Keratinocyte (primary cell): ENCODE measurements at regions not wholly inside any gene's neighbourhood (a gene's known extent, or its start where the extent isn't known, plus 50 kb on each side); places are given as distances from the start of the nearest gene placed in this dataset.

Source experiments
- DNase-seq: peaks from one replicate; pipeline ENCODE4 v3.0.0-alpha.2; 2011; ENCODE audit warnings: low read depth, missing footprints, low spot score
- FAIRE-seq: peaks from 2 replicates; lab custom pipeline; 2011; peaks lifted over from hg19 to GRCh38; lab: Jason Lieb, UNC
- H2AFZ ChIP-seq: 2 replicates; pipeline ENCODE4 v1.6.0; 2012; ENCODE audit warnings: low read length, control low read depth, inconsistent platforms; ENCODE audit not compliant: control insufficient read depth
- H3K27ac ChIP-seq: 2 replicates; pipeline ENCODE4 v1.5.1; 2011; ENCODE audit warnings: low read length; ENCODE audit not compliant: control insufficient read depth, insufficient read depth
- H3K27me3 ChIP-seq: 3 replicates; pipeline ENCODE4 v1.6.0; 2011; ENCODE audit warnings: low read length; ENCODE audit not compliant: control insufficient read depth, insufficient read depth; ENCODE audit errors: extremely low read depth
- H3K36me3 ChIP-seq, 2 experiments: 2 replicates in 1 of 2; 3 replicates in 1 of 2; pipeline ENCODE4 v1.5.1; 2011; ENCODE audit warnings: low read length in 2 of 2, mild to moderate bottlenecking in 1 of 2; ENCODE audit not compliant: control insufficient read depth in 2 of 2, insufficient read depth in 2 of 2; ENCODE audit errors: extremely low read depth in 1 of 2
- H3K4me1 ChIP-seq: 3 replicates; pipeline ENCODE4 v1.5.1; 2011; ENCODE audit warnings: low read length; ENCODE audit not compliant: control insufficient read depth, insufficient read depth; ENCODE audit errors: extremely low read depth
- H3K4me2 ChIP-seq: 3 replicates; pipeline ENCODE4 v1.6.0; 2011; ENCODE audit warnings: low read depth, low read length; ENCODE audit not compliant: control insufficient read depth, insufficient read depth; ENCODE audit errors: extremely low read depth
- H3K4me3 ChIP-seq, 3 experiments: fragments of 200-600 bp in 1 of 3; sonication (generic) in 1 of 3; 2 replicates in 2 of 3; 3 replicates in 1 of 3; pipeline ENCODE4 v1.5.1; 2011 to 2016; ENCODE audit warnings: low read length in 3 of 3, mild to moderate bottlenecking in 3 of 3, control low read depth in 2 of 3, inconsistent platforms in 1 of 3, low read depth in 1 of 3, mixed read lengths in 1 of 3, mixed run types in 1 of 3, moderate library complexity in 1 of 3; ENCODE audit not compliant: control insufficient read depth in 2 of 3, insufficient read depth in 2 of 3; ENCODE audit errors: extremely low read depth in 1 of 3
- H3K79me2 ChIP-seq: 2 replicates; pipeline ENCODE4 v1.6.0; 2012; ENCODE audit warnings: low read length; ENCODE audit not compliant: control insufficient read depth, insufficient read depth
- H3K9ac ChIP-seq: 3 replicates; pipeline ENCODE4 v1.6.0; 2011; ENCODE audit warnings: low read length; ENCODE audit not compliant: control insufficient read depth, insufficient read depth; ENCODE audit errors: extremely low read depth
- H3K9me1 ChIP-seq: 3 replicates; pipeline ENCODE4 v1.6.0; 2011; ENCODE audit warnings: low read length; ENCODE audit not compliant: control insufficient read depth, insufficient read depth; ENCODE audit errors: extremely low read depth
- H3K9me3 ChIP-seq: 2 replicates; pipeline ENCODE4 v1.5.1; 2012; ENCODE audit warnings: low read depth, low read length; ENCODE audit not compliant: control insufficient read depth
- H4K20me1 ChIP-seq: 3 replicates; pipeline ENCODE4 v1.6.0; 2011; ENCODE audit warnings: low read length; ENCODE audit not compliant: control insufficient read depth, insufficient read depth; ENCODE audit errors: extremely low read depth
- CTCF ChIP-seq, 3 experiments: IDR thresholded peaks in 1 of 3; conservative IDR thresholded peaks in 1 of 3; optimal IDR thresholded peaks in 1 of 3; 2 replicates in 2 of 3; 3 replicates in 1 of 3; pipeline versions ENCODE3 to v1.5.1; 2011; ENCODE audit warnings: low read length in 3 of 3, mild to moderate bottlenecking in 3 of 3, moderate library complexity in 2 of 3, control low read depth in 1 of 3, inconsistent platforms in 1 of 3; ENCODE audit not compliant: insufficient read depth in 2 of 3; ENCODE audit errors: extremely low read depth in 1 of 3
- EZH2 ChIP-seq: IDR thresholded peaks from one replicate; pipeline ENCODE4 v1.6.1; 2012; ENCODE audit warnings: inconsistent platforms, mild to moderate bottlenecking, low read length, moderate library complexity
- dilution Hi-C: fragments of 300-500 bp; cut with MboI; formaldehyde crosslinking; loops from one replicate; pipeline ENCODE4 v1.7.0; 2020; ENCODE audit warnings: low sequenced_read_pairs; ENCODE audit not compliant: extremely low pct_ligation_motif_present

GRCh38 chr5:27594141-27594540, 555.8 kb upstream of the CDH9 start:
- Histone ChIP-seq H3K9me1 (no peaks in the 10 kb centered on the region), H3K27me3 (no peaks in the 10 kb centered on the region), H4K20me1 (no peaks in the 10 kb centered on the region), H3K9me3 (no peaks in the 10 kb centered on the region), H3K4me1 (no peaks in the 10 kb centered on the region), H3K9ac (no peak overlapping the region), H3K27ac (no peak overlapping the region), H2AFZ (no peak overlapping the region), H3K79me2 (no peaks in the 10 kb centered on the region), H3K4me2 (no peak overlapping the region), H3K36me3 (no peaks in the 10 kb centered on the region), H3K4me3 (no peak overlapping the region)
- DNase-seq (no peak), FAIRE-seq (no peak)
- dilution Hi-C loops = no loop called here
- TF ChIP-seq EZH2 (no peak), CTCF (optimal IDR thresholded peaks at IDR 0.05 in 1 of 3, IDR thresholded peaks at IDR 0.05 in 1 of 3, conservative IDR thresholded peaks at IDR 0.05 in 1 of 3; ENCODE audit: extremely low read depth in 1 of 3, insufficient read depth in 2 of 3, low read length in 3 of 3) (no peak)

GRCh38 chr5:27592231-27592630, 553.8 kb upstream of the CDH9 start:
- no peak overlapping the region for H3K4me2 ChIP-seq
- H2AFZ ChIP-seq = no peak overlapping the region
- H3K9me1 ChIP-seq = no peaks in the 10 kb centered on the region
- FAIRE-seq (no peak), DNase-seq (no peak)
- no peaks in the 10 kb centered on the region for H3K79me2 ChIP-seq
- no peak overlapping the region for H3K9ac ChIP-seq
- dilution Hi-C loops = no loop called here
- H3K4me1 ChIP-seq = no peaks in the 10 kb centered on the region
- no peaks in the 10 kb centered on the region for H3K9me3 ChIP-seq
- H3K4me3 ChIP-seq = no peak overlapping the region
- H3K27me3 ChIP-seq = no peaks in the 10 kb centered on the region
- TF ChIP-seq CTCF (optimal IDR thresholded peaks at IDR 0.05 in 1 of 3, IDR thresholded peaks at IDR 0.05 in 1 of 3, conservative IDR thresholded peaks at IDR 0.05 in 1 of 3; ENCODE audit: extremely low read depth in 1 of 3, insufficient read depth in 2 of 3, low read length in 3 of 3) = no peak
- TF ChIP-seq EZH2 = no peak
- H3K36me3 ChIP-seq = no peaks in the 10 kb centered on the region
- no peaks in the 10 kb centered on the region for H4K20me1 ChIP-seq
- no peak overlapping the region for H3K27ac ChIP-seq
